Testis (tissue), 2 donors: ENCODE measurements at regions not wholly inside any gene's neighbourhood (a gene's known extent, or its start where the extent isn't known, plus 50 kb on each side); places are given as distances from the start of the nearest gene placed in this dataset.

Experiments
- DNase-seq: peaks from one replicate; pipeline ENCODE4 v3.0.0-alpha.2; 2019
- H3K27ac ChIP-seq, 2 donors: fragments of 200-600 bp; sonication (generic); one replicate each; pipeline ENCODE4 v1.5.1; 2019
- H3K27me3 ChIP-seq: fragments of 200-600 bp; sonication (generic); one replicate; pipeline ENCODE4 v1.5.1; 2019
- H3K36me3 ChIP-seq: fragments of 200-600 bp; sonication (generic); one replicate; pipeline ENCODE4 v1.5.1; 2017; ENCODE audit warnings: low read depth; ENCODE audit errors: missing control alignments
- H3K4me1 ChIP-seq: fragments of 200-600 bp; sonication (generic); one replicate; pipeline ENCODE4 v1.5.1; 2019
- H3K4me3 ChIP-seq, 2 donors: fragments of 200-600 bp; sonication (generic); one replicate each; pipeline ENCODE4 v1.5.1; 2017 to 2019
- H3K9me3 ChIP-seq: fragments of 200-600 bp; sonication (generic); one replicate; pipeline ENCODE4 v1.5.1; 2017
- POLR2A ChIP-seq: fragments of 450-650 bp; IDR thresholded peaks from one replicate; pipeline ENCODE4 v1.6.1; 2017; ENCODE audit warnings: antibody characterized with exemption, mild to moderate bottlenecking, moderate library complexity
- WGBS, 2 donors: methylation state at CpG; one replicate each; pipeline ENCODE4 v1.1.5; 2018; 5-methylcytosine and 5-hydroxymethylcytosine counted together
- intact Hi-C: fragments of 100-400 bp; cut with DNase I; formaldehyde crosslinking; loops from one replicate; pipeline ENCODE4 v1.15.1; 2023; ENCODE audit warnings: low total_unique reads
- TF ChIP-seq, protein P1 (sequence below), 3 experiments: fragments of 450-650 bp in 2 of 3; fragments of 200-600 bp in 1 of 3; sonication (generic) in 1 of 3; IDR thresholded peaks; one replicate each; pipeline ENCODE4 v1.5.1; 2016 to 2019; ENCODE audit warnings: antibody characterized with exemption in 3 of 3, mild to moderate bottlenecking in 2 of 3, moderate library complexity in 1 of 3

DNA sequence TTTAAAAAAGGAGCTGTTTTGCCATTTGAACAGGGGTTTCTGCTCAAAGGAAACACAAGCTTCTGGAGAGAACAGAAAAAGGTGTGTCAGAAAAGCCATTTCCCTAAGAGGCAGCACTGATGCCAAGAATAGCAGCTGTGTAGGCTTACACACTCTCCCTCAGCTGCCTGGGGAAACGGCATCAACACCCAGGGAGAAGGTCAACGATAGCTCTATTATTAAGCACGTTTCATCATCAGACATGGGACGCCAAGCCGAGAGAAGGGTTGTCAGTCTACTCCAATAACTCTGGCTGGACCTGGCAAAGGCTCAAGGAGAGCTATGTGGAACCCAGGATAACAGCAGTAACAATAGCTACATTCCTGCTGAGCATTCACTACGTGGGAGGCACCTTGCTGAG is 314.2 kb downstream of the CDK5RAP2 start:
- H3K36me3 ChIP-seq, result no peaks in the 10 kb centered on the region
- H3K27ac ChIP-seq, result no peak overlapping the region
- intact Hi-C loops, result no loop called here
- 42 to 57% methylated on average over 6 of the region's 6 CpGs for WGBS, 2 donors
- no peaks in the 10 kb centered on the region for H3K27me3 ChIP-seq
- TF ChIP-seq, protein P1, sequence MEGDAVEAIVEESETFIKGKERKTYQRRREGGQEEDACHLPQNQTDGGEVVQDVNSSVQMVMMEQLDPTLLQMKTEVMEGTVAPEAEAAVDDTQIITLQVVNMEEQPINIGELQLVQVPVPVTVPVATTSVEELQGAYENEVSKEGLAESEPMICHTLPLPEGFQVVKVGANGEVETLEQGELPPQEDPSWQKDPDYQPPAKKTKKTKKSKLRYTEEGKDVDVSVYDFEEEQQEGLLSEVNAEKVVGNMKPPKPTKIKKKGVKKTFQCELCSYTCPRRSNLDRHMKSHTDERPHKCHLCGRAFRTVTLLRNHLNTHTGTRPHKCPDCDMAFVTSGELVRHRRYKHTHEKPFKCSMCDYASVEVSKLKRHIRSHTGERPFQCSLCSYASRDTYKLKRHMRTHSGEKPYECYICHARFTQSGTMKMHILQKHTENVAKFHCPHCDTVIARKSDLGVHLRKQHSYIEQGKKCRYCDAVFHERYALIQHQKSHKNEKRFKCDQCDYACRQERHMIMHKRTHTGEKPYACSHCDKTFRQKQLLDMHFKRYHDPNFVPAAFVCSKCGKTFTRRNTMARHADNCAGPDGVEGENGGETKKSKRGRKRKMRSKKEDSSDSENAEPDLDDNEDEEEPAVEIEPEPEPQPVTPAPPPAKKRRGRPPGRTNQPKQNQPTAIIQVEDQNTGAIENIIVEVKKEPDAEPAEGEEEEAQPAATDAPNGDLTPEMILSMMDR (IDR thresholded peaks at IDR 0.05), result no peak
- no peak for TF ChIP-seq POLR2A
- no peaks in the 10 kb centered on the region for H3K9me3 ChIP-seq
- H3K4me1 ChIP-seq, result no peaks in the 10 kb centered on the region
- DNase-seq, result peak; percentile 29
- no peak overlapping the region for H3K4me3 ChIP-seq

GRCh38 chr9:120264528-120264927 is 315.4 kb downstream of the CDK5RAP2 start:
- Histone ChIP-seq H3K4me1 (no peaks in the 10 kb centered on the region), H3K36me3 (no peaks in the 10 kb centered on the region), H3K4me3 (no peak overlapping the region), H3K27ac (no peak overlapping the region), H3K27me3 (no peaks in the 10 kb centered on the region), H3K9me3 (no peaks in the 10 kb centered on the region)
- TF ChIP-seq POLR2A, result no peak
- TF ChIP-seq, protein P1 (IDR thresholded peaks at IDR 0.05), result no peak
- intact Hi-C loops, result no loop called here
- no peak for DNase-seq

DNA sequence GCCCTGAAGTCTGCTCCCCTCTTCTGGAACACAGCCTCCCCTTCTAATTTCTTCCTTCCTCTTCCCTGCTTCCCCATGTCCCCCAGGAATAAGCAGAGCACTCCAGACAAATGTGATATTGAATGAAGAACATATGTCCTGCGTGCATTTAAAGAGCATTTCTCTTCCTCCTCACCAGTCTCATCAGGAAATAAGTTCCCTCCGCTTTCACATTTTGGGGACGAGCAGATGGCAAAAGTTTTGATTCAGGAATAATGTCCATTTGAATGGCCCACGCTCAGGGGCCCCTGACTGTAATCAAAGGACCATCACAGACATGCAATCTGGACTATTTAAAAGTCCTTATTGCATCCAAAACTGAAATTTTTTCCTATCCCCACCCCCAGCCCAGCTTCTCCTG is 316.1 kb downstream of the CDK5RAP2 start:
- Histone ChIP-seq H3K9me3 (no peaks in the 10 kb centered on the region), H3K4me1 (no peaks in the 10 kb centered on the region), H3K36me3 (no peaks in the 10 kb centered on the region), H3K27ac (no peak overlapping the region), H3K27me3 (no peaks in the 10 kb centered on the region), H3K4me3 (no peak overlapping the region)
- TF ChIP-seq, protein P1 (IDR thresholded peaks at IDR 0.05), result no peak
- no peak for TF ChIP-seq POLR2A
- intact Hi-C loops, result no loop called here
- no peak for DNase-seq
- WGBS, 2 donors, result 91 to 93% methylated on average over 4 of the region's 4 CpGs

DNA sequence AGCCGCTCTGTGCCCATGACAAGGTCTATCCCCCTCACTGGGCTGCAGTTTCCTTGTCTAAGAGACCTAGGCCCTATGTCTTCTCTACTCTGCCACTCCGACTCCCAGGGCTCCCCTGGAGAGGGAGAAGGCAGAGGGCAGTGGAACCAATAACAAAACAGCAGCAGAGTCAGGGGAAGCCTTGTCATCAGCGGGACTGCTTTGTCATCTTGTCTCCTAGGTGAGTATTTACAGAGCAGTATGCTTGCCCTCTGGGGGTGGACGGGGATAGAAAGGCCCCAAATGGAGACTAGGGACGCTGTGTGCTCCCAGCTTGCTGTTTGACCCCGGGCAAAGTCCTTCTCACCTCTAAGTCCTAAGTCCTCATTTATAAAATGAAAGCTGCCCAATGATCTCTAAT is 318.5 kb downstream of the CDK5RAP2 start:
- Histone ChIP-seq H3K4me3 (no peak overlapping the region), H3K4me1 (no peaks in the 10 kb centered on the region), H3K36me3 (no peaks in the 10 kb centered on the region), H3K27ac (no peak overlapping the region), H3K9me3 (no peaks in the 10 kb centered on the region), H3K27me3 (no peaks in the 10 kb centered on the region)
- TF ChIP-seq POLR2A, result no peak
- TF ChIP-seq, protein P1 (IDR thresholded peaks at IDR 0.05), result no peak
- intact Hi-C loops, result no loop called here
- 74 to 86% methylated on average over 6 of the region's 6 CpGs for WGBS, 2 donors
- no peak for DNase-seq

- DNase-seq, result no peak
- WGBS, 2 donors, result 89 to 91% methylated on average over 1 of the region's 1 CpG
- H3K4me3 ChIP-seq, result no peak overlapping the region
- no peaks in the 10 kb centered on the region for H3K9me3 ChIP-seq
- H3K4me1 ChIP-seq, result no peaks in the 10 kb centered on the region
- intact Hi-C loops, result no loop called here
- no peaks in the 10 kb centered on the region for H3K36me3 ChIP-seq
- no peak overlapping the region for H3K27ac ChIP-seq
- TF ChIP-seq, protein P1 (IDR thresholded peaks at IDR 0.05), result no peak
- TF ChIP-seq POLR2A, result no peak
- no peaks in the 10 kb centered on the region for H3K27me3 ChIP-seq
Observed at GRCh38 chr9:120259100-120259499, 320.9 kb downstream of the CDK5RAP2 start.
